Sigmoid colon (tissue), 6 donors: ENCODE measurements at regions not wholly inside any gene's neighbourhood (a gene's known extent, or its start where the extent isn't known, plus 50 kb on each side); places are given as distances from the start of the nearest gene placed in this dataset.

ENCODE experiments used
- DNase-seq: peaks from one replicate; pipeline ENCODE4 v3.0.0-alpha.2; 2019
- H3K27ac ChIP-seq, 4 donors: fragments of 200-600 bp; sonication (generic); one replicate each; pipeline ENCODE4 v1.5.1; 2016 to 2019; ENCODE audit warnings: mild to moderate bottlenecking in 1 of 4
- H3K27me3 ChIP-seq, 3 donors: fragments of 200-600 bp; sonication (generic); one replicate each; pipeline ENCODE4 v1.5.1; 2019; ENCODE audit warnings: mild to moderate bottlenecking in 1 of 3
- H3K36me3 ChIP-seq, 4 donors: fragments of 200-600 bp; sonication (generic); one replicate each; pipeline ENCODE4 v1.5.1; 2016 to 2019
- H3K4me1 ChIP-seq, 4 donors: fragments of 200-600 bp; sonication (generic); one replicate each; pipeline ENCODE4 v1.5.1; 2017 to 2019
- H3K4me3 ChIP-seq, 4 donors: fragments of 200-600 bp; sonication (generic); one replicate each; pipeline ENCODE4 v1.5.1; 2017 to 2019; ENCODE audit warnings: mild to moderate bottlenecking in 2 of 4, moderate library complexity in 1 of 4
- H3K9me3 ChIP-seq, 4 donors: fragments of 200-600 bp in 3 of 4; sonication (generic) in 3 of 4; one replicate each; pipeline versions ENCODE4 v1.5.1 to v1.6.1; 2013 to 2019
- EP300 ChIP-seq, 4 donors: sonication (generic); formaldehyde crosslinking; IDR thresholded peaks; one replicate each; pipeline ENCODE4 v1.6.1; 2017; ENCODE audit warnings: antibody characterized with exemption in 4 of 4
- POLR2A ChIP-seq, 2 donors: fragments of 450-650 bp; IDR thresholded peaks; one replicate each; pipeline ENCODE4 v1.6.1; 2016; ENCODE audit warnings: antibody characterized with exemption in 2 of 2, mild to moderate bottlenecking in 2 of 2, moderate library complexity in 2 of 2
- POLR2AphosphoS5 ChIP-seq, 4 donors: sonication (generic); formaldehyde crosslinking; IDR thresholded peaks; one replicate each; pipeline ENCODE4 v1.6.1; 2017; ENCODE audit warnings: antibody characterized with exemption in 4 of 4
- WGBS, 2 donors: extraction: QIAGEN DNeasy Blood & Tissue Kit; methylation state at CpG; one replicate each; pipeline ENCODE4 v1.1.7; 2013; 5-methylcytosine and 5-hydroxymethylcytosine counted together
- intact Hi-C: fragments of 100-400 bp; cut with DNase I; formaldehyde crosslinking; loops from one replicate; pipeline ENCODE4 v1.15.1; 2023
- TF ChIP-seq, protein P1 (sequence below), 4 experiments: fragments of 450-650 bp in 3 of 4; fragments of 200-600 bp in 1 of 4; IDR thresholded peaks; one replicate each; pipeline ENCODE4 v1.5.1; 2016 to 2019; ENCODE audit warnings: antibody characterized with exemption in 4 of 4, mild to moderate bottlenecking in 3 of 4, moderate library complexity in 2 of 4
- donor health status: healthy with polysubstance abuse.
- donor health status: healthy.

DNA sequence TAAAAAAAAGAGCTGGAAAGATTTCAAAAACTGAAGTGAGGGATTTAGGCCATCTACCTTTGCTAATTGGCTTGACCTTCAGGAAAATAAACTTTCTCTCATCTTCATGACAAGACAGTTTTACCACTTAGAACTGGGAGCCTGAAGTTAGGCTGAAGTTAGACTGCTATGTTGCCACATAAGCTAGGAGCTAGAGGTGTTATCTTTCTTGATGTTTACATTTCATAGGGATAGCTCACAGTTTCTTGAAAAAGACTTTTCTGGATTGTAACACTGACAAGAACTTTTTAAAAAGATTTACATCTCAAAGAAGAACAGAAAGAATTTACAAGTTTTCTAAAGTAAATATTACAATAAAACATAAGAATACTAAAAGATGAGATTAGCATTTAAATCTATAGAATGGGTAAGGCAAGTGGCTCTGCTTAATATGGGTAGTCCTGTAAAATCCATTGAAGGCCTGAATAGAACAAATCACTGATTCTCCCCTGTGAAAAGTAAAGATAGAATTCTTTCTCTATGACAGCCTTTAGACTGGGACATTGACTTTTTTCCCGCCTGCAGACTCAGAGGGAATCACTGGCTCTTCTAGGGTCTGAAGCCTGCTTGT is 1665.4 kb upstream of the CDH9 start:
- Histone ChIP-seq H3K4me1 (peaks cover 0 to 12% (median 4%) of the 10 kb centered on the region in 4 donors), H3K27ac (peak overlapping the region in 1 of 4 donors; percentile 55), H3K27me3 (no peaks in the 10 kb centered on the region), H3K9me3 (peaks cover 0 to 2% (median 0%) of the 10 kb centered on the region in 4 donors), H3K4me3 (no peak overlapping the region), H3K36me3 (no peaks in the 10 kb centered on the region)
- DNase-seq: no peak
- 51 to 58% methylated on average over 1 of the region's 1 CpG for WGBS, 2 donors
- TF ChIP-seq POLR2A (IDR thresholded peaks at IDR 0.05): no peak
- TF ChIP-seq, protein P1, sequence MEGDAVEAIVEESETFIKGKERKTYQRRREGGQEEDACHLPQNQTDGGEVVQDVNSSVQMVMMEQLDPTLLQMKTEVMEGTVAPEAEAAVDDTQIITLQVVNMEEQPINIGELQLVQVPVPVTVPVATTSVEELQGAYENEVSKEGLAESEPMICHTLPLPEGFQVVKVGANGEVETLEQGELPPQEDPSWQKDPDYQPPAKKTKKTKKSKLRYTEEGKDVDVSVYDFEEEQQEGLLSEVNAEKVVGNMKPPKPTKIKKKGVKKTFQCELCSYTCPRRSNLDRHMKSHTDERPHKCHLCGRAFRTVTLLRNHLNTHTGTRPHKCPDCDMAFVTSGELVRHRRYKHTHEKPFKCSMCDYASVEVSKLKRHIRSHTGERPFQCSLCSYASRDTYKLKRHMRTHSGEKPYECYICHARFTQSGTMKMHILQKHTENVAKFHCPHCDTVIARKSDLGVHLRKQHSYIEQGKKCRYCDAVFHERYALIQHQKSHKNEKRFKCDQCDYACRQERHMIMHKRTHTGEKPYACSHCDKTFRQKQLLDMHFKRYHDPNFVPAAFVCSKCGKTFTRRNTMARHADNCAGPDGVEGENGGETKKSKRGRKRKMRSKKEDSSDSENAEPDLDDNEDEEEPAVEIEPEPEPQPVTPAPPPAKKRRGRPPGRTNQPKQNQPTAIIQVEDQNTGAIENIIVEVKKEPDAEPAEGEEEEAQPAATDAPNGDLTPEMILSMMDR (IDR thresholded peaks at IDR 0.05): no peak
- no peak for TF ChIP-seq EP300 (IDR thresholded peaks at IDR 0.05)
- TF ChIP-seq POLR2AphosphoS5 (IDR thresholded peaks at IDR 0.05): no peak
- intact Hi-C loops: no loop called here

DNA sequence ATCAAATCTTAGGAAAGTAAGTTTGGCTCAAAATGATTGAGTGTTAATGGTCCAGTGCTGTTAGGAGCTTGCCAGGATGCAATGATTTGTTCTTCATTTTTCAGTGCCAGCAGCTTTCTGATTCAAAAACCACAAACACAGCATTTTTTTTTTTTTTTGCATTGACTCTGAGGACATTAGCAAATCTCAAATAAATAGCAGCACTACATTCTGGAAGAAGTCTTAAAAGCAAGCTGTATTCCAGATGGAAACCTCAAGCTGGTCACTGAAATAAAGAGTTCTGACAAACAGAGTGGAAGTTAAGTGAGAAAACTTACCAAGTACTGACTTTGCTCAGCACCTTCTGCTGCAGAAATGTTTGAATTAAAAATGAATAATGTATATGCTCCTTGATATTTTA is 1653.1 kb upstream of the CDH9 start:
- no peaks in the 10 kb centered on the region for H3K36me3 ChIP-seq
- DNase-seq: no peak
- no peak overlapping the region for H3K27ac ChIP-seq
- H3K27me3 ChIP-seq: no peaks in the 10 kb centered on the region
- H3K9me3 ChIP-seq: no peaks in the 10 kb centered on the region
- no peaks in the 10 kb centered on the region for H3K4me1 ChIP-seq
- intact Hi-C loops: no loop called here
- no peak overlapping the region for H3K4me3 ChIP-seq
- TF ChIP-seq POLR2A (IDR thresholded peaks at IDR 0.05) (no peak), EP300 (IDR thresholded peaks at IDR 0.05) (no peak), POLR2AphosphoS5 (IDR thresholded peaks at IDR 0.05) (no peak)
- TF ChIP-seq, protein P1 (IDR thresholded peaks at IDR 0.05): no peak

DNA sequence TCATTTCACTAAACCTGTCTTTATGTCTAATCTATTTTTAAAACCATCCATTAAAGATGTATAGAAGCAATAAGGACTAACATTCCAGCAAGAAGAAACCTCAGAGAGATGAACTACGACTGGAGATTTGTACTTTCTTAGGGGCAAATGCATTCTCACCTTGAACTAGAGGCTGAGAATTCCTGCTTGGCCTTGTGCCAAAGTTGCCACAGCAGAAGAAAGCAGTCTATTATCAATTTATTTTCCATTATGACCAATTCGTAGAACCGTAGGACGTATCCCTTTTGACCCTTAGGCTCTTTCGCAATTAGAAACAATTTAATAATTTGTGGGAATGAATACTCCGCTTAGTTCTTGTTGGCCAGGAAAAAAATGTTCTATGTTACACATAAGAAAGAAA is 1647.4 kb upstream of the CDH9 start:
- Histone ChIP-seq H3K27ac (no peak overlapping the region), H3K27me3 (no peaks in the 10 kb centered on the region), H3K36me3 (no peaks in the 10 kb centered on the region), H3K4me3 (no peak overlapping the region), H3K4me1 (no peaks in the 10 kb centered on the region), H3K9me3 (no peaks in the 10 kb centered on the region)
- intact Hi-C loops: no loop called here
- TF ChIP-seq POLR2AphosphoS5 (IDR thresholded peaks at IDR 0.05) (no peak), POLR2A (IDR thresholded peaks at IDR 0.05) (no peak), EP300 (IDR thresholded peaks at IDR 0.05) (no peak)
- TF ChIP-seq, protein P1 (IDR thresholded peaks at IDR 0.05): no peak
- DNase-seq: no peak
- WGBS, 2 donors: 85 to 90% methylated on average over 6 of the region's 6 CpGs

DNA sequence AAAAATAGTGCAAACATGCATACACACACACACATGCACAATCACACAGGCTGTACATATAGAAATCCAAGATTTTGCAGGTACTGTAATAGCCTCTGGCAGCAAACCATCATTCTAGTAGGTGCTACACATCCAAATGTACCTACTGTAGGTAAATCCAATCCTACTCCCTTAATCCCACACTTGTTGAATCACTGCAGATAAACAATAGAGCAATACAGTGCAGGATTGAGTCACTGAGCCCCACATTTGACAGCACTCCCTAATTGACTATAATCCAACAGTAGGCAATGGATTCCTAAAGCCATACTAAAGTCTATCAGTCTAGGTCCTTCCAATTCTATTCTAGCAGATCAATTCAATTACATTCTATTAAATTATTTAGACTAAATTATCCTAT is 1640.5 kb upstream of the CDH9 start:
- DNase-seq: no peak
- no peak overlapping the region for H3K4me3 ChIP-seq
- H3K27me3 ChIP-seq: no peaks in the 10 kb centered on the region
- intact Hi-C loops: no loop called here
- H3K36me3 ChIP-seq: no peaks in the 10 kb centered on the region
- H3K4me1 ChIP-seq: no peaks in the 10 kb centered on the region
- TF ChIP-seq EP300 (IDR thresholded peaks at IDR 0.05): no peak
- TF ChIP-seq POLR2A (IDR thresholded peaks at IDR 0.05): no peak
- no peak for TF ChIP-seq POLR2AphosphoS5 (IDR thresholded peaks at IDR 0.05)
- TF ChIP-seq, protein P1 (IDR thresholded peaks at IDR 0.05): no peak
- H3K27ac ChIP-seq: no peak overlapping the region
- no peaks in the 10 kb centered on the region for H3K9me3 ChIP-seq

DNA sequence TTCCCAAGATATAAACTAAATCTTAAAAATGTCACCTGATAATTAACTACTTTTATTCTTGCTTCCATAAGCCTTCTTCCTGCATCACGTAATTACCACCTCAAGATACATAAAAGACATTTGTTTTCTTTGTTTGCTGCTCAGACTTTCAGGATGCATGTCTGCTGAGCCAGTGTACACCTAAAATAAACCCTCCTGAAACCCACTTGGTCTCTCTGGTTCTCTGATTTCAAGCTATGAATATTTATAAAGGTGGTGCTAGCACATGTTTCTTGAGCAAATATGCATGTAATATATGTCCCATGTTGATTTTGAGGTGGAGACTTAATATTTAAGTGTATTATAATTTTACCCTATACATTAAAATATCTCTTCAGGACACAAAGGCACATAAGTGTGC is 1627.7 kb upstream of the CDH9 start:
- Histone ChIP-seq H3K4me3 (no peak overlapping the region), H3K9me3 (peaks cover 0 to 3% (median 0%) of the 10 kb centered on the region in 4 donors), H3K36me3 (no peaks in the 10 kb centered on the region), H3K27me3 (no peaks in the 10 kb centered on the region), H3K27ac (no peak overlapping the region), H3K4me1 (no peaks in the 10 kb centered on the region)
- DNase-seq: no peak
- 59 to 70% methylated on average over 1 of the region's 1 CpG for WGBS, 2 donors
- intact Hi-C loops: no loop called here
- no peak for TF ChIP-seq POLR2A (IDR thresholded peaks at IDR 0.05)
- TF ChIP-seq, protein P1 (IDR thresholded peaks at IDR 0.05): no peak
- no peak for TF ChIP-seq EP300 (IDR thresholded peaks at IDR 0.05)
